Activated naive CD4-positive, alpha-beta T cell treated with anti-CD3 and anti-CD28 coated beads for 36 hours (primary cell): ENCODE measurements at regions not wholly inside any gene's neighbourhood (a gene's known extent, or its start where the extent isn't known, plus 50 kb on each side); places are given as distances from the start of the nearest gene placed in this dataset.
"Not testable (repeated sequence)": the region's sequence is repeated elsewhere in the genome, so short reads cannot be mapped to it uniquely, and the experiment has no call there.

ENCODE experiments used
- CTCF ChIA-PET: fragments of 350-600 bp; sonication (Branson Sonifier 250); formaldehyde crosslinking; loops from one replicate; lab custom pipeline; 2021; ENCODE audit warnings: antibody characterized with exemption; lab: Charles Lee
- DNase-seq: peaks from one replicate; pipeline ENCODE4 v3.0.0-alpha.2; 2020
- H3K27ac Mint-ChIP-seq: one replicate; pipeline ENCODE4 v1.8.0; 2021; ENCODE audit warnings: mild to moderate bottlenecking, mixed read lengths
- H3K27me3 Mint-ChIP-seq: one replicate; pipeline ENCODE4 v1.8.0; 2021; ENCODE audit warnings: low read depth, mixed read lengths
- H3K36me3 Mint-ChIP-seq: one replicate; pipeline ENCODE4 v1.8.0; 2021; ENCODE audit warnings: low read depth, mixed read lengths
- H3K4me1 Mint-ChIP-seq: one replicate; pipeline ENCODE4 v1.8.0; 2021; ENCODE audit warnings: low read depth, mixed read lengths
- H3K4me3 Mint-ChIP-seq: one replicate; pipeline ENCODE4 v1.8.0; 2021; ENCODE audit warnings: mild to moderate bottlenecking, moderate library complexity, mixed read lengths
- H3K9me3 Mint-ChIP-seq: one replicate; pipeline ENCODE4 v1.8.0; 2021; ENCODE audit warnings: mixed read lengths
- intact Hi-C: fragments of 100-400 bp; cut with micrococcal nuclease; formaldehyde crosslinking; loops from one replicate; pipeline ENCODE4 v1.15.1; 2023

- no peaks in the 10 kb centered on the region for H3K4me1 Mint-ChIP-seq
- H3K4me3 Mint-ChIP-seq = no peak overlapping the region
- intact Hi-C loops = no loop called here
- H3K36me3 Mint-ChIP-seq = no peaks in the 10 kb centered on the region
- no peak overlapping the region for H3K27ac Mint-ChIP-seq
- CTCF ChIA-PET = no interaction called here
- H3K27me3 Mint-ChIP-seq = peaks cover 15% of the 10 kb centered on the region
- no peak for DNase-seq
- H3K9me3 Mint-ChIP-seq = no peaks in the 10 kb centered on the region
These were observed 51.3 kb upstream of the LARGE1 start for GRCh38 chr22:33971561-33971961.

GRCh38 chr22:33975841-33976240 is 55.6 kb upstream of the LARGE1 start:
- CTCF ChIA-PET = no interaction called here
- Mint-ChIP-seq H3K27me3 (peaks cover 13% of the 10 kb centered on the region), H3K4me1 (no peaks in the 10 kb centered on the region), H3K9me3 (no peaks in the 10 kb centered on the region), H3K4me3 (no peak overlapping the region), H3K36me3 (no peaks in the 10 kb centered on the region), H3K27ac (no peak overlapping the region)
- no peak for DNase-seq
- intact Hi-C loops = no loop called here

- no peak for DNase-seq
- Mint-ChIP-seq H3K27me3 (peaks cover 2% of the 10 kb centered on the region), H3K9me3 (no peaks in the 10 kb centered on the region), H3K4me3 (no peak overlapping the region), H3K4me1 (no peaks in the 10 kb centered on the region), H3K27ac (no peak overlapping the region), H3K36me3 (no peaks in the 10 kb centered on the region)
- CTCF ChIA-PET = no interaction called here
- intact Hi-C loops = no loop called here
These were observed 63.3 kb upstream of the LARGE1 start for GRCh38 chr22:33983558-33983957.

GRCh38 chr22:33984211-33984610 is 63.9 kb upstream of the LARGE1 start:
- Mint-ChIP-seq H3K36me3 (no peaks in the 10 kb centered on the region), H3K9me3 (no peaks in the 10 kb centered on the region), H3K4me1 (no peaks in the 10 kb centered on the region), H3K4me3 (no peak overlapping the region), H3K27me3 (peaks cover 2% of the 10 kb centered on the region), H3K27ac (no peak overlapping the region)
- intact Hi-C loops = no loop called here
- CTCF ChIA-PET = no interaction called here
- no peak for DNase-seq

- Mint-ChIP-seq H3K27me3 (peaks cover 2% of the 10 kb centered on the region), H3K4me1 (no peaks in the 10 kb centered on the region), H3K4me3 (no peak overlapping the region), H3K36me3 (no peaks in the 10 kb centered on the region), H3K27ac (no peak overlapping the region), H3K9me3 (no peaks in the 10 kb centered on the region)
- CTCF ChIA-PET = no interaction called here
- DNase-seq = no peak
- intact Hi-C loops = no loop called here
These were observed 64.5 kb upstream of the LARGE1 start for GRCh38 chr22:33984656-33985285.

- H3K27me3 Mint-ChIP-seq = peaks cover 2% of the 10 kb centered on the region
- intact Hi-C loops = no loop called here
- H3K4me1 Mint-ChIP-seq = no peaks in the 10 kb centered on the region
- DNase-seq = no peak
- no peak overlapping the region for H3K27ac Mint-ChIP-seq
- H3K4me3 Mint-ChIP-seq = no peak overlapping the region
- CTCF ChIA-PET = no interaction called here
- H3K36me3 Mint-ChIP-seq = no peaks in the 10 kb centered on the region
- H3K9me3 Mint-ChIP-seq = no peaks in the 10 kb centered on the region
These were observed 65.2 kb upstream of the LARGE1 start for GRCh38 chr22:33985506-33985905.

GRCh38 chr22:33986167-33986771 is 66.0 kb upstream of the LARGE1 start:
- CTCF ChIA-PET = no interaction called here
- intact Hi-C loops = no loop called here
- Mint-ChIP-seq H3K9me3 (no peaks in the 10 kb centered on the region), H3K4me3 (no peak overlapping the region), H3K4me1 (no peaks in the 10 kb centered on the region), H3K27me3 (peaks cover 2% of the 10 kb centered on the region), H3K27ac (no peak overlapping the region), H3K36me3 (no peaks in the 10 kb centered on the region)
- no peak for DNase-seq

GRCh38 chr22:33986954-33987353 is 66.7 kb upstream of the LARGE1 start:
- intact Hi-C loops = no loop called here
- DNase-seq = no peak
- CTCF ChIA-PET = no interaction called here
- Mint-ChIP-seq H3K27ac (no peak overlapping the region), H3K4me3 (no peak overlapping the region), H3K27me3 (peaks cover 2% of the 10 kb centered on the region), H3K36me3 (no peaks in the 10 kb centered on the region), H3K4me1 (no peaks in the 10 kb centered on the region), H3K9me3 (no peaks in the 10 kb centered on the region)

- intact Hi-C loops, DNase-seq, H3K4me1 Mint-ChIP-seq, H3K4me3 Mint-ChIP-seq, H3K27me3 Mint-ChIP-seq, H3K36me3 Mint-ChIP-seq, CTCF ChIA-PET, H3K9me3 Mint-ChIP-seq, H3K27ac Mint-ChIP-seq: not testable (repeated sequence)
These were observed 69.0 kb upstream of the LARGE1 start for GRCh38 chr22:33989263-33989662.

GRCh38 chr22:33991620-33992019 is 71.3 kb upstream of the LARGE1 start:
- Mint-ChIP-seq H3K4me1 (no peaks in the 10 kb centered on the region), H3K36me3 (no peaks in the 10 kb centered on the region), H3K4me3 (no peak overlapping the region), H3K27me3 (peaks cover 7% of the 10 kb centered on the region), H3K27ac (no peak overlapping the region), H3K9me3 (no peaks in the 10 kb centered on the region)
- no peak for DNase-seq
- intact Hi-C loops = no loop called here
- CTCF ChIA-PET = no interaction called here

GRCh38 chr22:33996824-33997223 is 76.5 kb upstream of the LARGE1 start:
- H3K27me3 Mint-ChIP-seq = peaks cover 7% of the 10 kb centered on the region
- H3K27ac Mint-ChIP-seq = no peak overlapping the region
- no peaks in the 10 kb centered on the region for H3K4me1 Mint-ChIP-seq
- H3K9me3 Mint-ChIP-seq = peaks cover 19% of the 10 kb centered on the region
- intact Hi-C loops = no loop called here
- CTCF ChIA-PET = no interaction called here
- no peaks in the 10 kb centered on the region for H3K36me3 Mint-ChIP-seq
- DNase-seq = no peak
- no peak overlapping the region for H3K4me3 Mint-ChIP-seq

- no peak for DNase-seq
- intact Hi-C loops = no loop called here
- no peaks in the 10 kb centered on the region for H3K4me1 Mint-ChIP-seq
- H3K36me3 Mint-ChIP-seq = no peaks in the 10 kb centered on the region
- peaks cover 5% of the 10 kb centered on the region for H3K27me3 Mint-ChIP-seq
- CTCF ChIA-PET = no interaction called here
- H3K9me3 Mint-ChIP-seq = peaks cover 23% of the 10 kb centered on the region
- H3K4me3 Mint-ChIP-seq = no peak overlapping the region
- H3K27ac Mint-ChIP-seq = no peak overlapping the region
These were observed 80.7 kb upstream of the LARGE1 start for GRCh38 chr22:34000879-34001526.
